ENCODE measurements at regions not wholly inside any gene's neighbourhood (a gene's known extent, or its start where the extent isn't known, plus 50 kb on each side); places are given as distances from the start of the nearest gene placed in this dataset.
A peak's percentile ranks its signal among the peaks of the same experiment; 100 is the strongest.

DNA sequence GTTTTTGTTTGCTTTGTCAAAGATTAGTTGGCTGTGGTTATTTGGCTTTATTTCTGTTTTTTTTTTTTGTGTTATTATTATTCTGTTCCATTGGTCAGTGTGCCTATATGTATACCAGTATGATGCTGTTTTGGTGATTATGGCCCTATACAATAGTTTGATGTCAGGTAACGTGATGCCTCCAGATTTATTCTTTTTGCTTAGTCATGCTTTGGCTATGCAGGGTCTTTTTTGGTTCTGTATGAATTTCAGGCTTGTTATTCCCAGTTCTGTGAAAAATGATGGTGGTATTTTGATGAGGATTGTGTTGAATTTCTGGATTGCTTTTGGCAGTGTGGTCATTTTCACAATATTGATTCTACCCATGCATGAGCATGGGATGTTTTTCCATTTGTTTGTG is 312.8 kb downstream of the TAF11L14 start:
- BruUV-seq (replicated peaks) = no TSS peak
- Mint-ChIP-seq H3K27ac (ENCODE audit: unreplicated experiment) (no peak overlapping the region), H3K27me3 (ENCODE audit: insufficient read depth, unreplicated experiment) (no peaks in the 10 kb centered on the region), H3K4me3 (ENCODE audit: unreplicated experiment) (no peak overlapping the region), H3K4me1 (ENCODE audit: low read depth, unreplicated experiment) (no peaks in the 10 kb centered on the region), H3K9me3 (ENCODE audit: unreplicated experiment) (no peaks in the 10 kb centered on the region), H3K36me3 (ENCODE audit: insufficient read depth, unreplicated experiment) (no peaks in the 10 kb centered on the region)
- no peaks in the 10 kb centered on the region for H3K27me3 ChIP-seq (replicated peaks; ENCODE audit: control insufficient read depth, insufficient read depth, low read length)
- intact Hi-C loops (cut with micrococcal nuclease; ENCODE audit: unreplicated experiment) = no loop called here
- POLR2A ChIA-PET = no interaction called here
- CTCF ChIA-PET = no interaction called here
- DNase-seq = no peak
- H3K9me3 ChIP-seq = no peaks in the 10 kb centered on the region
- TF ChIP-seq, protein P1, sequence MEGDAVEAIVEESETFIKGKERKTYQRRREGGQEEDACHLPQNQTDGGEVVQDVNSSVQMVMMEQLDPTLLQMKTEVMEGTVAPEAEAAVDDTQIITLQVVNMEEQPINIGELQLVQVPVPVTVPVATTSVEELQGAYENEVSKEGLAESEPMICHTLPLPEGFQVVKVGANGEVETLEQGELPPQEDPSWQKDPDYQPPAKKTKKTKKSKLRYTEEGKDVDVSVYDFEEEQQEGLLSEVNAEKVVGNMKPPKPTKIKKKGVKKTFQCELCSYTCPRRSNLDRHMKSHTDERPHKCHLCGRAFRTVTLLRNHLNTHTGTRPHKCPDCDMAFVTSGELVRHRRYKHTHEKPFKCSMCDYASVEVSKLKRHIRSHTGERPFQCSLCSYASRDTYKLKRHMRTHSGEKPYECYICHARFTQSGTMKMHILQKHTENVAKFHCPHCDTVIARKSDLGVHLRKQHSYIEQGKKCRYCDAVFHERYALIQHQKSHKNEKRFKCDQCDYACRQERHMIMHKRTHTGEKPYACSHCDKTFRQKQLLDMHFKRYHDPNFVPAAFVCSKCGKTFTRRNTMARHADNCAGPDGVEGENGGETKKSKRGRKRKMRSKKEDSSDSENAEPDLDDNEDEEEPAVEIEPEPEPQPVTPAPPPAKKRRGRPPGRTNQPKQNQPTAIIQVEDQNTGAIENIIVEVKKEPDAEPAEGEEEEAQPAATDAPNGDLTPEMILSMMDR (IDR thresholded peaks at IDR 0.05; ENCODE audit: insufficient read depth in 1 of 2, low read depth in 1 of 2, low read length in 1 of 2, severe bottlenecking in 1 of 2, unreplicated experiment in 1 of 2) = no peak
- no peaks in the 10 kb centered on the region for H3K4me1 ChIP-seq
- no peak overlapping the region for H3K4me3 ChIP-seq (ENCODE audit: low read depth, low read length)
- H3K36me3 ChIP-seq (ENCODE audit: control insufficient read depth, insufficient read depth, low read length) = no peaks in the 10 kb centered on the region

DNA sequence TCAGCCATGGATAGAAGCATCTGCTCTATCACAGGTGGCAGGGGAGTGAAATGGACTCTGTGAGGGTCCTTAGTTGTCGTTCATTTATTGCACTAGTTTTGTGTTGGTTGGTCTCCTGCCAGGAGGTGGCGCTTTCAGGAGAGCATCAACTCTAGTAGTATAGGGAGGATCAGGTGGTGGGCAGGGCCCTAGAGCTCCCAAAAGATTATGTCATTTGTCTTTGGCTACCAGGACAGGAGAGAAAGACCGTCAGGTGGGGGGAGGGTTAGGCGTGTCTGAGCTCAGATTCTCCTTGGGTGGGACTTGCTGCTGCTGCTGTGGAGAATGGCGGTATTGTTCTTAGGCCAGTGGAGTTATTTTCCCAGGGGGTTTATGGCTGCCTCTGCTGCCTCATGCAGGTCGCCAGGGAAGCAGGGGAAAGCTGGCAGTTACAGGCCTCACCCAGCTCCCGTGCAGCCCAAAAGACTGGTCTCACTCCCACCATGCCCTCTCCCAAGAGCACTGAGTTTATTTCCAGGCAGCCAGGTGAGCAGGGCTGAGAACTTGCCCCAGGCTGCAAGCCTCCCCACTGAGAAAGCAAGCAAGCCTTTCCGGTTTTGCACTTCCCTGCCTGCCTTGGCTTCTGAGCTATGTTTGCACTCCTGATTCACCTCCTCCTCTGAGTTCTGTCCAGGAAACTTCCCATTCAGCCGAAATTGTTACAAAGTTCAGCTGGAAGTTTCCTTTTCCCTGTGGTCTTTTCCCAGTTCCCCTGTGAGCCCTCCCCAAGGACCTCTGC is 317.3 kb downstream of the TAF11L14 start:
- intact Hi-C loops (cut with micrococcal nuclease; ENCODE audit: unreplicated experiment) = no loop called here
- TF ChIP-seq, protein P1 (IDR thresholded peaks at IDR 0.05; ENCODE audit: insufficient read depth in 1 of 2, low read depth in 1 of 2, low read length in 1 of 2, severe bottlenecking in 1 of 2, unreplicated experiment in 1 of 2) = peak in 1 of 2 experiments; percentile 27
- Mint-ChIP-seq H3K27me3 (ENCODE audit: insufficient read depth, unreplicated experiment) (no peaks in the 10 kb centered on the region), H3K36me3 (ENCODE audit: insufficient read depth, unreplicated experiment) (no peaks in the 10 kb centered on the region), H3K9me3 (ENCODE audit: unreplicated experiment) (no peaks in the 10 kb centered on the region), H3K4me1 (ENCODE audit: low read depth, unreplicated experiment) (no peaks in the 10 kb centered on the region), H3K4me3 (ENCODE audit: unreplicated experiment) (no peak overlapping the region), H3K27ac (ENCODE audit: unreplicated experiment) (no peak overlapping the region)
- H3K4me3 ChIP-seq (ENCODE audit: low read depth, low read length) = no peak overlapping the region
- no peaks in the 10 kb centered on the region for H3K4me1 ChIP-seq
- BruUV-seq (replicated peaks) = no TSS peak
- H3K9me3 ChIP-seq = no peaks in the 10 kb centered on the region
- ChIA-PET CTCF (interaction anchor here (0.7 to 1.1 kb wide), 2 partner anchors 163 to 735 kb away, joined by 3 to 4 read pairs; no protein-coding TSS in a partner anchor), POLR2A (no interaction called here)
- no peaks in the 10 kb centered on the region for H3K36me3 ChIP-seq (ENCODE audit: control insufficient read depth, insufficient read depth, low read length)
- DNase-seq = peak; percentile 20 to 36
- no peaks in the 10 kb centered on the region for H3K27me3 ChIP-seq (replicated peaks; ENCODE audit: control insufficient read depth, insufficient read depth, low read length)

- Mint-ChIP-seq H3K4me3 (ENCODE audit: unreplicated experiment) (no peak overlapping the region), H3K36me3 (ENCODE audit: insufficient read depth, unreplicated experiment) (no peaks in the 10 kb centered on the region), H3K9me3 (ENCODE audit: unreplicated experiment) (no peaks in the 10 kb centered on the region), H3K27me3 (ENCODE audit: insufficient read depth, unreplicated experiment) (no peaks in the 10 kb centered on the region), H3K27ac (ENCODE audit: unreplicated experiment) (no peak overlapping the region), H3K4me1 (ENCODE audit: low read depth, unreplicated experiment) (no peaks in the 10 kb centered on the region)
- H3K27me3 ChIP-seq (replicated peaks; ENCODE audit: control insufficient read depth, insufficient read depth, low read length) = no peaks in the 10 kb centered on the region
- no peaks in the 10 kb centered on the region for H3K4me1 ChIP-seq
- H3K9me3 ChIP-seq = no peaks in the 10 kb centered on the region
- ChIA-PET POLR2A (no interaction called here), CTCF (no interaction called here)
- DNase-seq = no peak
- intact Hi-C loops (cut with micrococcal nuclease; ENCODE audit: unreplicated experiment) = no loop called here
- H3K4me3 ChIP-seq (ENCODE audit: low read depth, low read length) = no peak overlapping the region
- TF ChIP-seq, protein P1 (IDR thresholded peaks at IDR 0.05; ENCODE audit: insufficient read depth in 1 of 2, low read depth in 1 of 2, low read length in 1 of 2, severe bottlenecking in 1 of 2, unreplicated experiment in 1 of 2) = no peak
- no peaks in the 10 kb centered on the region for H3K36me3 ChIP-seq (ENCODE audit: control insufficient read depth, insufficient read depth, low read length)
- BruUV-seq (replicated peaks) = no TSS peak
These were observed 318.0 kb downstream of the TAF11L14 start for GRCh38 chr5:17952231-17952630.
